ENCODE measurements at regions not wholly inside any gene's neighbourhood (a gene's known extent, or its start where the extent isn't known, plus 50 kb on each side); places are given as distances from the start of the nearest gene placed in this dataset.

DNA sequence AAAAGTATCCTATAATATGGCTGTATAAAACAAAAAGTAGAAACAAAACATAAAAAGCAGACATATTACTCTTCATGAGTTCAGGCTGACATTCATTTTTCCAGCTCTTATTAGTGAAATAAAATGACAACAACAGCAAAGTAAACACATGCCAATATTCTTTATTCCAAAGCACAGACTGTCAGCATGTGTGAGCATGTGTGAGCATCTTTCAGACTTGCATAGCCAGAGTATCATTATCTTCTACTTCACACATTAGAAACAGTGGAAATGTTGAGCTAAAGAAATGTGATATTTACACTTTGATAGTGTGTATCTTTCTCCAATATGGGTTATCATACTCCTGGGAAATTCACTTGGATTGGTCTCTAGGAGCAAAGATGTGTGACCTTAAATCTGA, 476.6 kb upstream of the TMEM132C start:
- TF ChIP-seq, protein P1, sequence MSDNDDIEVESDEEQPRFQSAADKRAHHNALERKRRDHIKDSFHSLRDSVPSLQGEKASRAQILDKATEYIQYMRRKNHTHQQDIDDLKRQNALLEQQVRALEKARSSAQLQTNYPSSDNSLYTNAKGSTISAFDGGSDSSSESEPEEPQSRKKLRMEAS (IDR thresholded peaks at IDR 0.05; ENCODE audit: low read depth, low read length) = no peak
- TF ChIP-seq, protein P2, sequence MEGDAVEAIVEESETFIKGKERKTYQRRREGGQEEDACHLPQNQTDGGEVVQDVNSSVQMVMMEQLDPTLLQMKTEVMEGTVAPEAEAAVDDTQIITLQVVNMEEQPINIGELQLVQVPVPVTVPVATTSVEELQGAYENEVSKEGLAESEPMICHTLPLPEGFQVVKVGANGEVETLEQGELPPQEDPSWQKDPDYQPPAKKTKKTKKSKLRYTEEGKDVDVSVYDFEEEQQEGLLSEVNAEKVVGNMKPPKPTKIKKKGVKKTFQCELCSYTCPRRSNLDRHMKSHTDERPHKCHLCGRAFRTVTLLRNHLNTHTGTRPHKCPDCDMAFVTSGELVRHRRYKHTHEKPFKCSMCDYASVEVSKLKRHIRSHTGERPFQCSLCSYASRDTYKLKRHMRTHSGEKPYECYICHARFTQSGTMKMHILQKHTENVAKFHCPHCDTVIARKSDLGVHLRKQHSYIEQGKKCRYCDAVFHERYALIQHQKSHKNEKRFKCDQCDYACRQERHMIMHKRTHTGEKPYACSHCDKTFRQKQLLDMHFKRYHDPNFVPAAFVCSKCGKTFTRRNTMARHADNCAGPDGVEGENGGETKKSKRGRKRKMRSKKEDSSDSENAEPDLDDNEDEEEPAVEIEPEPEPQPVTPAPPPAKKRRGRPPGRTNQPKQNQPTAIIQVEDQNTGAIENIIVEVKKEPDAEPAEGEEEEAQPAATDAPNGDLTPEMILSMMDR (IDR thresholded peaks at IDR 0.05; ENCODE audit: low read depth, low read length) = no peak
- no peak for TF ChIP-seq POLR2A (IDR thresholded peaks at IDR 0.05; ENCODE audit: extremely low read depth, insufficient read length)
